Islet of Langerhans (tissue), 1 donor: ENCODE measurements at regions not wholly inside any gene's neighbourhood (a gene's known extent, or its start where the extent isn't known, plus 50 kb on each side); places are given as distances from the start of the nearest gene placed in this dataset.
A peak's percentile ranks its signal among the peaks of the same experiment; 100 is the strongest.
"Not testable (repeated sequence)": the region's sequence is repeated elsewhere in the genome, so short reads cannot be mapped to it uniquely, and the experiment has no call there.

Experiments used
- FAIRE-seq: peaks from one replicate; lab custom pipeline; 2011; peaks lifted over from hg19 to GRCh38; lab: Jason Lieb, UNC

GRCh38 chr2:35112367-35112766, 1243.2 kb upstream of the CRIM1 start:
- FAIRE-seq, result not testable (repeated sequence)

GRCh38 chr2:35104309-35104708, 1251.3 kb upstream of the CRIM1 start:
- FAIRE-seq, result no peak

- no peak for FAIRE-seq
These were observed 1256.2 kb upstream of the CRIM1 start for GRCh38 chr2:35099342-35099741.

- no peak for FAIRE-seq
These were observed 1273.5 kb upstream of the CRIM1 start for GRCh38 chr2:35082072-35082471.

- FAIRE-seq, result peak; percentile 87
These were observed 1274.0 kb upstream of the CRIM1 start for GRCh38 chr2:35081622-35082015.

DNA sequence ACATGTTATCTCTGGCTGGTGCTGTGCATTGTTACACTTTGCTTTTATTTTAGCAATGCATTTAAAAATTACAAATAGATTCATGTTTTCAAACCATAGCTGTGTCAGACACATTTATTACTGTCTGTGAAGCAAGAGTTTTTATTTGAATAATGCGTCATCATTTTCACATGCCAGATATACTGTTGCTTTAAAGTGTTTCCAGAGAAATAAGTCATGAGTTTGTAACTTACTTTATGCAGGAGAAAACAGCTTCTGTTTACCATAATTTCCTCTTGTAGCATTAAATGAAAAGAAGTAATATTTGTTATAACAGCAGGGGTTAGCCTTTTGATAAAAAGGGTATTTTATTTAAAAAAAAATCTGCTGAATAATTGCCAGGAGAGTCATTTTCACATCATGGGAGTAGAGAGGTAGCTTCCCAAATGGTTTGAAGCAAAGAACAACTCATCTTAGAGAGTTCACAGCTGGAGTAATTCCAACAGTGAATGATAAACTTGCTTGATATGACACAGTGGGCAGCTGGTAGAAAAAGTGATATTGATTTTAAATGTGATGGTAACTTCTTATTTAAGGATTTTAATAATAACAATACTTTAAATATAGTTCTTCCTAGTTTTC, 1274.5 kb upstream of the CRIM1 start:
- peak; percentile 83 for FAIRE-seq

DNA sequence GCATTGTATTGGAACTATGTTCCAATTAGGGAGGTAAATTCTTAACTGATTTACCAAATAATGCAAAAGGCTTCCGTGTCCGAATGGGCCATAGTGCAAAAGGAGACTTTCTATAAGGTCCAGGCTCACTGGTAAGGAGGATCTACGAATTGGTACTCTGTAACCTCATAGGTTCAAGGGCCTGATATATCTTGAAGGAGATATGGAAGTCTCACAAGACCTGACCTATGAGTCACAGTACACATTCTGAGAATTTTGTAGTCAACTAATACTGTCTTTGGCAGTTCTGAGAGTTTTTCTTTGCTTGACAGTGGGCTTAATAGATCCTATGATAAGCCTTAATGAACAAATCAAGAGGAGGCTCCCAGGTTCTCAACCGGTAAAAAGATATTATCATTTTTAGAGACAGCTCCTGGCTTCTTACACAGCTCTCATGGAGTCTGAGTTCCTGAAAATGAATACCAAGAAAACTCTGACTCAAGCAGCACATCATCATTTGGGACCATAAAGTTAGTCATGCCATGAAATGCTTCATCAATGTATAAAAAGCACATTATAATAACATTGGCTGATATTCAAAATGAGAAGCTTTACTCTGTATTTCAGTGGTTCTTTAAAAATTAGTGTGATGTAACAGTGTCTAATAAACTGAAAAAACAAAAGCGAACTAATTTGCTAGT, 1275.2 kb upstream of the CRIM1 start:
- FAIRE-seq, result no peak

GRCh38 chr2:35067420-35067819, 1288.2 kb upstream of the CRIM1 start:
- no peak for FAIRE-seq

GRCh38 chr2:35063836-35064235, 1291.7 kb upstream of the CRIM1 start:
- no peak for FAIRE-seq

DNA sequence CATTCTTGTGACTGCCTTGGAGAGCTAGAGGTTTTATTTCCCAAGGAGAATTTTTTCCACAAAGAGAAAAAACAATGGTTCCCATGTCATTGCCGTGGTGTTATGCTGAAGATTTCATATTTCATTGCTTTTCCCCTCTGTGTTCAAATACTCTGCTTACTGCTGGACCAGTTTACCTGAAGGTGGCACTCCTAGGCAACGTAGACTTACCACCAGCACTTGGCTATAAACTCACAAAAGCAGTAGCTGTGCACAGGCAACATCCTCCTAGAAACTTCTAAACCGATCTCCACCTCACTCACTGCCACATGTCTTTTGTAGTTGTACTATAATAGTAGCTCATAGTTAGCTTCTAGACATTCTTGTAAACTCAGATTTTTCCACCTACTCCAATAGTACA, 1319.7 kb upstream of the CRIM1 start:
- FAIRE-seq, result no peak

DNA sequence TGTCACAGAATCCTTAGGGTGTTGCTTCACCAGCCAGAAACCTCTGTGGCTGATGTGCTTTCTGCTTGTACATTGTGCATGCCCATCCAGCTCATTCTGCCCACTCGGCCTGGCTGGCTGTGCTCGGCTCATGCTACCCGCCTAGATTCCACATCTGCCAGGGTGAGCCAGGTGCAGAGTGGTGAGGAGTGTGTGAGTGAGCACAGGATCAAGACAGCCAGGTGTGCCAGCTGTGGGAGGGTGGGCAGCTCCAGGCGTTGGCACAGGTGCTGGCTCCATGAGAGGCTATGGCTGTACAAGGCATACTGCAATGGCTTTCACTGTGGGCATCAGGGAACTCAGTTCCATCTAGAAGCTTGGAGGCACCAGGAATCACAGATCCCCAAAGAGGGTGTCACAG, 1321.8 kb upstream of the CRIM1 start:
- FAIRE-seq, result no peak

DNA sequence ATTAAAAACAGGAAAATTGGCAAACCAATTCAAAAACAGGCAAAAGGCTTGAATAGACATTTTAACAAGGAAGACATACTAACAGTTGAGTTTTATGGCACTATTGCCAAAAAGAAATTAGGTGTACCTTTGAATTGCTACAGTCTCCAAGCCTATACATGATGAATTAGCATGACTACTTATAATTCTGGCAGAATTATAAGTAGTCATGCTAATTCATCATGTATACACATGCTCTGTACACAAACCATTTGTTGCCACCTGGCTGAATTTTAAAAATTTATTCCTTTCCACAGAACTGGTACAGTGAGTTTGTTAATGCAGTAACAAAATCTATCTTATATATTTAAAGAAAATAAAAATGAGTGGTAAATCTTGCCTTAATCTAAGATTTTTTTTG, 1332.0 kb upstream of the CRIM1 start:
- FAIRE-seq, result no peak

GRCh38 chr2:35000453-35000852, 1355.1 kb upstream of the CRIM1 start:
- no peak for FAIRE-seq

- FAIRE-seq, result no peak
These were observed 1356.8 kb upstream of the CRIM1 start for GRCh38 chr2:34998741-34999140.

- no peak for FAIRE-seq
These were observed 1357.8 kb upstream of the CRIM1 start for GRCh38 chr2:34997779-34998178.

DNA sequence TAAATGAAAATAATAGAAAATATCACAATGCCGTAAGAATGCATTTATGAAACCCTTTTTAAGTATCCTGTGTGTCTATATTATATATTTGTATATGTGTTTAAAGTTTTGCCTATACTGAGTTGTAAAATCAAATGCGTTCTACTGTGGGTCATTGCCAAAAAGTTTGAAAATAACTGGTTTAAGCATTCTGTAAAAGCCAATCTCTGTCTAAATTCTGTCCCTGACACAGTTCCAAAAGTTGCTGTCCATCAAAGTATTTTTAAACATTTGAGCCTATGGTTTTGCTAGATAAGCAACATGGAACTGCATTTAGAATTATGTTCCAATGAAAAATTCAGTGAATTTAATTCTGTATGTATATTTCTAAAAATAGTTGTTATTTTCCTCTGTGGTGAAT, 1360.4 kb upstream of the CRIM1 start:
- FAIRE-seq, result no peak

DNA sequence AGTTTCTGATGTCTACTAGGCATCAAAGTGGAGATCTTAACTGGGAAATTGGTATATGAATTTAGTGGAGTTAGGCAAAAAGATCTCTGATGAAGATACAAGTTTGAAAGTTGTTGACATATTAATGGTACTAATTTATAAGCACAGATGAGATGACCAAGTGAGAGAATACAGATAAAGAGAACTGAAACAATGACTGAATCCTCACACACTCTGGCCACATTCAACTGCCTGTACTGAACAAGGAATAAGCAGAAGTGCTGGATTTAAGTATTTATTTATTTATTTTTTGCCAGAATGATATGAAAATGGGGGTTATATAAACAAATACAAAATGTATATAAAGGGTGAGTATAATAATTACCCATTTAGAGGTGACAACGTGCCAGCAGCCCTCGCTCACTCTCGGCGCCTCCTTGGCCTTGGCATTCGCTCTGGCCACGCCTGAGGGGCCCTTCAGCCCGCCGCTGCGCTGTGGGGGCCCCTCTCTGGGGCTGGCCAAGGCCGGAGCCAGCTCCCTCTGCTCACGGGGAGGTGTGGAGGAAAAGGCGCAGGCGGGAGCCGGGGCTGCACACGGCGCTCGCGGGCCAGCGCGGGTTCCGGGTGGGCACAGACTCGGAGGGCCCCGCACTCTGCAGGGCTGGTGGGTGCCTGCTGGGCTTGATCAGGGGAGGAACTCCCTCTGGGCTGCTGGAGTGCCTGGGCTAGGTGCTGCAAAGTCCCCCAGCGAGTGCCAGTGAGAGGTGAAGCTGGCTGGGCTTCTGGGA, 1363.9 kb upstream of the CRIM1 start:
- FAIRE-seq, result no peak

DNA sequence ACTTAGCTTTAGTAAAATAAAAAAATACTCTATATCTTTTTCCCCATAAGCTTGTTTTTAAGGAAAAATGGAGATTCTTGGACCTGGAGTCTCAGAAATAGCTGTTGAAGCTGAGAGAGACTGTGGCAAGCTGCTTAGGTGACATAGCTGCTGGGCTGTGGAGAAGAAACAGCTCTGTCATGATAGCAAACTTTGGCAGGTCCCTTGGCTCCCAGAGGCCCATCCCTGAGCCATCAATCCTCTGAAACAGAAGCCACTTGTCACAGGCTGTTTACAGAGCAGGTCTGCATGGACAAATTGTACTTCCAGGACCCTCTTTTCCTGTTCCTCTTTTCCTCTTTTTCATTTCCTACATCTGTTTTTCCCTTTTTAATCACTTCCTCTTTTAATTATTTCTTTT, 1370.1 kb upstream of the CRIM1 start:
- no peak for FAIRE-seq

GRCh38 chr2:34980689-34981088, 1374.9 kb upstream of the CRIM1 start:
- FAIRE-seq, result no peak

DNA sequence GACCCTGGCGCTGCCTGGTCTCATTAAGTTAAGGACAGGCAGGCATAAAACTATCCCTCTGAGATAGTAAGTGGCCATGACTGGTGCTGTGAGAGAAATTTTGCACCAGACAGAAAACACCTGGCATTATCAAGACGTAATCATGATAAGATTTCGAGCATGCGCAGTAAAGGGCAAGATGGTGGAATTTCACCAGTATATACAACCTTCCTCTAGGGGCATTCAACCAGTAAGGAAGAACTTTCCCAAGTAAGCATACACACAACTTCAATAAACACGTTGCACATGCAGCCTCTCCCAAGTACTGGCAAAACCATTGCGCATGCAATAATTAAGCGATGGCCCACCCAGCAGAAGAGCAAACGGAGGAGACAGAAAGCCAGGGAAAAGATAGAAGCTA, 1376.4 kb upstream of the CRIM1 start:
- no peak for FAIRE-seq

GRCh38 chr2:34961822-34962221, 1362.7 kb upstream of the FAM98A start:
- FAIRE-seq, result no peak

GRCh38 chr2:34954758-34955157, 1355.7 kb upstream of the FAM98A start:
- FAIRE-seq, result no peak

- FAIRE-seq, result no peak
These were observed 1351.7 kb upstream of the FAM98A start for GRCh38 chr2:34950797-34951196.

DNA sequence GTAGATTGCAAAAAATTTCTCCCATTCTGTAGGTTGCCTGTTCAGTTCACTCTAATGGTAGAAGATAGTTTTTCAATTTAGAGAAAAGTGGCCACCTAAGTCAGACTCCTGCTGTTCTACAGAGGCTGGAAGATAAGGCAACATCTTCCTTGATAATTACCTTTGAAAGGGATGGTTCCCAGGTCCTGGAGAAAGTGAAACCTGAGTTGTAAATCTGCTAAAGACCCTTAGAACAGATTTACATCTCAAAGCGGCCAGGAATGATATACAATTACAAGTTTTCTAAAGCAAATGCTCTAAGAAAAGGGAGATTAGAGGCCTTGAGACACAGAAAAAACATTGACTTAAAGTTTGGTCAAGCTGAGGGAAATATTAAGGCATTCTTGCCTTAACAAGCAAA, 1350.2 kb upstream of the FAM98A start:
- no peak for FAIRE-seq
